Neural crest cell (in vitro differentiated cells): ENCODE measurements at regions not wholly inside any gene's neighbourhood (a gene's known extent, or its start where the extent isn't known, plus 50 kb on each side); places are given as distances from the start of the nearest gene placed in this dataset.

Experiments used
- DNase-seq: peaks from one replicate; pipeline ENCODE4 v3.0.0; 2021; ENCODE audit warnings: low read depth, mixed read lengths, low spot score
- H3K27ac Mint-ChIP-seq: one replicate; pipeline ENCODE4 v1.8.0; 2021; ENCODE audit warnings: mild to moderate bottlenecking, mixed read lengths; ENCODE audit not compliant: unreplicated experiment
- H3K27me3 Mint-ChIP-seq: 2 replicates; pipeline ENCODE4 v1.8.0; 2021; ENCODE audit warnings: low read depth, mild to moderate bottlenecking, mixed read lengths
- H3K36me3 Mint-ChIP-seq: 2 replicates; pipeline ENCODE4 v1.8.0; 2021; ENCODE audit warnings: low read depth, mild to moderate bottlenecking, mixed read lengths
- H3K4me1 Mint-ChIP-seq: 2 replicates; pipeline ENCODE4 v1.8.0; 2021; ENCODE audit warnings: mixed read lengths
- H3K4me3 Mint-ChIP-seq: one replicate; pipeline ENCODE4 v1.8.0; 2021; ENCODE audit warnings: mild to moderate bottlenecking, mixed read lengths
- H3K9me3 Mint-ChIP-seq: 2 replicates; pipeline ENCODE4 v1.8.0; 2021; ENCODE audit warnings: mixed read lengths
- TF ChIP-seq, protein P1 (sequence below): fragments of 200-600 bp; sonication (generic); conservative IDR thresholded peaks from 2 replicates; pipeline ENCODE4 v1.5.0; 2021; ENCODE audit warnings: antibody characterized with exemption, mild to moderate bottlenecking

DNA sequence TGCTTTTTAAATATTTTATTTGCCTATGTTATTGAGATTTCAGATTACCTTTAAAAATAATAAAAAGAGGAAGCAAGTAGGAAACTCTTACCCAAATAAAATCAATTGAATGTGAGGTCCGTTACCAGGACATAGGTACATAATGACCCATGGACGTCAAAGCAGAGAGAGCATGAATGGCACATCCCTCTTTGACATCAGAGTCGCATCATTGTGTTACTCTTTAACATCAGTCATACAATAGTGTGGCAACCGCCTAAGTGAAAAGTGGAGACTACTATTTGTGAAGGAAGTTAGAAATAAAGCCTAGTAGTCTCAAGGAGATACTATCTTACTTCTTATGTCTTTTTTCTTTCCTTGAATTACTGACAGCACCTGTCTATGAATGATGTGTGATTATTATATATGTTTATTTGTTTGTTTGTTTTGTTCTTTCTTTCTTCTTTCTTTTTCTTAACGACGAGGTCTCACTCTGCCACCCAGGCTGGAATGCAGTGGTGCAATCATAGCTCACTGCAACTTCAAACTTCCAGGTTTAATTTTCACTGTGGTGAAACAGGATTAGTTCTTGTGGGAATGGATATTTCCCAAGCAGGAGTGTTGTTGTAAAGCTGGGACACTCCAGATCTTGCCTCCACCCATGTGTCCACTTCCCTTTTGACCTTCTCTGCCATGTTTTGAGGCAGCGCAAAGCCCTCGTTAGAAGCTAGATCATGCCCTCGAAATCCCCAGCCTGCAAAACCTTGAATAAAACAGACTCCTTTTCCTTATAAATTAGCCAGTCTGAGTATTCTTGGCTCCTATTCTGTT is 407.2 kb upstream of the NETO1 start:
- Mint-ChIP-seq H3K27me3 (no peaks in the 10 kb centered on the region), H3K36me3 (no peaks in the 10 kb centered on the region), H3K4me1 (no peaks in the 10 kb centered on the region), H3K27ac (no peak overlapping the region), H3K4me3 (no peak overlapping the region), H3K9me3 (no peaks in the 10 kb centered on the region)
- no peak for DNase-seq
- TF ChIP-seq, protein P1, sequence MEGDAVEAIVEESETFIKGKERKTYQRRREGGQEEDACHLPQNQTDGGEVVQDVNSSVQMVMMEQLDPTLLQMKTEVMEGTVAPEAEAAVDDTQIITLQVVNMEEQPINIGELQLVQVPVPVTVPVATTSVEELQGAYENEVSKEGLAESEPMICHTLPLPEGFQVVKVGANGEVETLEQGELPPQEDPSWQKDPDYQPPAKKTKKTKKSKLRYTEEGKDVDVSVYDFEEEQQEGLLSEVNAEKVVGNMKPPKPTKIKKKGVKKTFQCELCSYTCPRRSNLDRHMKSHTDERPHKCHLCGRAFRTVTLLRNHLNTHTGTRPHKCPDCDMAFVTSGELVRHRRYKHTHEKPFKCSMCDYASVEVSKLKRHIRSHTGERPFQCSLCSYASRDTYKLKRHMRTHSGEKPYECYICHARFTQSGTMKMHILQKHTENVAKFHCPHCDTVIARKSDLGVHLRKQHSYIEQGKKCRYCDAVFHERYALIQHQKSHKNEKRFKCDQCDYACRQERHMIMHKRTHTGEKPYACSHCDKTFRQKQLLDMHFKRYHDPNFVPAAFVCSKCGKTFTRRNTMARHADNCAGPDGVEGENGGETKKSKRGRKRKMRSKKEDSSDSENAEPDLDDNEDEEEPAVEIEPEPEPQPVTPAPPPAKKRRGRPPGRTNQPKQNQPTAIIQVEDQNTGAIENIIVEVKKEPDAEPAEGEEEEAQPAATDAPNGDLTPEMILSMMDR: no peak

DNA sequence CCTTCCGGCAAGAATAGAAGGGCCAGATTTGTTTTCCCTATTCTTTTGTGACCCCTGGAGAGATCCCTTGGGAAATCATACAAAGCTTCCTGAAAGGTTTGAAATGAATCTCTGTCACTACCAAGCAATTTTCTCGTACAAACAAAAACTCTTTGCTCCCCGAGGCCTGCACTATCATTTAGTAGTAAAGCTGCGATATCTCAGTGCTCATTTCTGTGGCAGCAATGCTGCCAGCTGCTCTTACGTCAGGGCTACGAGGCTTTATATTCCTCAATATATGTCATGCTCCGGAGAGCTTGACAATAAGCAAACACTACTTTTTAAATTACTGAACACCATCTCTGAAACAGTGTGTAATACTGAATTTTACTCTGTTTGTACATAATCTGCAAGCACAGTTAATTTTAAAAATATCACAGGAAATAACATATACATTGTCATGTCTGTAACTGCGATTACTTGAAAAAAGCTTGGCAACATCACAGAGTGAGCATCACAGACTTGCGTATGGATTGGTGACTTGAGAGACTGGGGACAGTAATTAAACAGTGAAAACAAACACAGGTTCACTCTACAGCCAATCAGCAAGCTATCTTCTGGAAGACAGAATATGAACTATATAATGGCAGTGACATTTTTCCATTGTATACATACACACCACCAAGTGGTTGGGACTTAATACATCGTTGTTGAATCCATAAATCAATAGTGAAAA is 403.3 kb upstream of the NETO1 start:
- DNase-seq: no peak
- Mint-ChIP-seq H3K27me3 (no peaks in the 10 kb centered on the region), H3K27ac (peak overlapping the region; percentile 15), H3K4me1 (no peaks in the 10 kb centered on the region), H3K36me3 (no peaks in the 10 kb centered on the region), H3K4me3 (no peak overlapping the region), H3K9me3 (no peaks in the 10 kb centered on the region)
- TF ChIP-seq, protein P1: no peak

DNA sequence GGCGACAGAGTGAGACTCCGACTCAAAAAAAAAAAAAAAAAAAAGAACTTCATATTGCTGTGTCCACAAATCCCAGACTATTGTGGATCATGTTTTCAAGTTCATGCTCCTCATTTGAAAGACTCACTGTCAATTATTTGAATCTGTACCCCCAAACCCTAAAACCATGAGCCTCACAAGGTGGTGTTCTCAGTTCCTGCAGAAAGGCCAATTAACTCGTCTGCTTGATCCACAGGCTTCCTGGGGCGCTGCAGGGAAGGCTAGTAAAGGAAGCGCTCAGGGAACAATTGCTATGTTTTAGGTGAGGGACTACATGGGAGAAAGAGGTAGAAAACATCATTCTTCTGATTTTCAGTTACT is 396.8 kb upstream of the NETO1 start:
- no peaks in the 10 kb centered on the region for H3K9me3 Mint-ChIP-seq
- H3K36me3 Mint-ChIP-seq: no peaks in the 10 kb centered on the region
- no peaks in the 10 kb centered on the region for H3K27me3 Mint-ChIP-seq
- no peaks in the 10 kb centered on the region for H3K4me1 Mint-ChIP-seq
- TF ChIP-seq, protein P1: no peak
- H3K27ac Mint-ChIP-seq: no peak overlapping the region
- no peak overlapping the region for H3K4me3 Mint-ChIP-seq
- no peak for DNase-seq

DNA sequence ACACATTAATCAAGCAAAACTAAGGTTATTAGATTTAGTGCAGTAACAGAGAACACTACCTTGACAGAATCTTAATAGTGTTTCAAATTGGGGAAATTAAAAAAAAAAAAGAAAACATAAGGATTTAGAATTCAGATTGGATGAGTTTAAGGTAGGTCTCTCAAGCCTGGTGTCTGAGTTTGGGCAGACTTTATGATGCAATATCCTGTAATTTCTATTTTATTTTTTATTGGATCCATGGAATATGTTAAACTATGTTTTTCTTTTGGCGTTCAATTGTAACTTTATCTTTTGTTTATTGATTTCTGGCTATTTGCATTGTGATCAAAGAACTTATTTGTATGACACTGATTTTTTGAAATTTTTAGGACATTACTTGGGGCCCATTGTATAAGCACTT is 394.1 kb upstream of the NETO1 start:
- Mint-ChIP-seq H3K36me3 (no peaks in the 10 kb centered on the region), H3K4me1 (no peaks in the 10 kb centered on the region), H3K27me3 (no peaks in the 10 kb centered on the region), H3K4me3 (no peak overlapping the region), H3K27ac (no peak overlapping the region), H3K9me3 (no peaks in the 10 kb centered on the region)
- TF ChIP-seq, protein P1: no peak
- DNase-seq: no peak

DNA sequence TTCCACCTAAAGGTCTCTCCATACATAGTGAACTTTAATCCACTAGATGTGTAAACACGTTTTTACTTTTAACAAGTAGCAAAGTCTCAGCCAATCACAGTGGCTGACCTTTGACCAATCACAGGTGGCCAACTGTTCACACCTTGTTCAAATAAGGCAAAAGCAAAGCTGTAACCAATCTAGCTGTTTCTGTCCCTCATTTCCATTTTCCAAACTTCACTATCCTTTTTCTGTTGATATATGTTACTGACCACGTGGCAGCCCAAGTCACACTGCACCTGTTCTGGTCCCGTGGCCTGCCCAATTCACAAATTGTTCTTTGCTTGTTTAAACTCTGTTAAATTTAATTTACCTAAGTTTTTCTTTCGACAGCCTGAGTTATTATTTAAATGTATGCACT is 393.5 kb upstream of the NETO1 start:
- Mint-ChIP-seq H3K9me3 (no peaks in the 10 kb centered on the region), H3K4me1 (no peaks in the 10 kb centered on the region), H3K27me3 (no peaks in the 10 kb centered on the region), H3K27ac (no peak overlapping the region), H3K36me3 (no peaks in the 10 kb centered on the region), H3K4me3 (no peak overlapping the region)
- no peak for DNase-seq
- TF ChIP-seq, protein P1: no peak
